HG03139 (cell line): ENCODE measurements at regions not wholly inside any gene's neighbourhood (a gene's known extent, or its start where the extent isn't known, plus 50 kb on each side); places are given as distances from the start of the nearest gene placed in this dataset.
"Not testable (repeated sequence)": the region's sequence is repeated elsewhere in the genome, so short reads cannot be mapped to it uniquely, and the experiment has no call there.

Experiments used
- ATAC-seq: cut with Tn5 transposase; IDR thresholded peaks from one replicate; pipeline ENCODE4 v1.9.1; 2021; ENCODE audit not compliant: unreplicated experiment

DNA sequence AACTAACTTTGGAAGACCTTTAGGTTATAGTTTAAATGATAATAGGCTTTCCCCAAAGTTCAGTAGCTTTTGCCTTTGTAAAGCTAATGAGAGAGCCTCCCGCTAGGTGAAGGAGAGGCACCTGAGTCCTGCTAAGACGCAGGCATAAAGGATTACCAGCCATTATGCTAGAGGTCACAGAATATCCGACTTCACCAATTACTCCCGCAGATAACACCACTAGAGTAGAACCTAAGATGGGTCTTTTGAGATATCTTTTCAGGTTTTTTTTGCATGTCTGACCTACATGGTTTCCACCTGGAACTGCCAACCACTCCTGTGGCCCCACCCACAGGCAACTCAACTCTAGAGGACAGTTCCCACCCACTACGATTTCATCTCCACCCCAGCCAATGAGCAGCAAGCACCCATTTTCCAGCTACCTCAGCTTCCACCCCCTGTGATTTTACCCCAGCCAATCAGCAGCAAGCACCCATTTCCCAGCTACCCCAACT lies 314.3 kb downstream of the BRD1 start:
- no peak for ATAC-seq

DNA sequence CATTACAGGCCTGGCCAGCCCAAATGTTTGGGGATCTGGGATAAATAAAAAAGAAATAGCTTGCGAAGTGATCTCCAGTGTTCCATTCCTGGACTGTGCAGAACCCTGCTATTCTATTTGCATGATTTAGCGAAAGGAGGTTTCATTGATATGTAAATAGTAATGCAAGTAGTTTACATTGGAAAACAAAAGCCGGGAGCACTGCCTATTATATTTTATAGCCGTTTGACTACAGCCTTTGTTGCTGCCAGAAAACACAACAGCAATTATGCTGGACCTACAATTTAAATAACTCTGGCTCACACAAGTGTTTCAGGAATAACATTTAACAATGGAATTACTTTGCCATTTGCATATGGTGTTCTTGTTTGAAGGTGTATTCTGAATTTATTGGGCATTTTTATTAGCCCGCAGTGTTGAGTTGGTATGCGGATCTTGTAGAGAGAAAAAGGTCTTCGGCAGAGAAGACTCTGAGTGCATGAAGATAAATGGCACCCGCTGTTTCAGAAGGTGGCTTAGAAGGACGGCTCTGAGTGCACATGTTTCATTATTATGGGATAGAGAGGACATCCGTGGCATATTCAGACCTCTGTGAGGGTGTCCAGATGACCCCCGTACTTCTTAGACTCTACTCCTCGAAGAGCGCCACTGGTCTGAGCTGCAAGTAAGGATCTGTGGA lies 315.0 kb downstream of the BRD1 start:
- ATAC-seq, result no peak

DNA sequence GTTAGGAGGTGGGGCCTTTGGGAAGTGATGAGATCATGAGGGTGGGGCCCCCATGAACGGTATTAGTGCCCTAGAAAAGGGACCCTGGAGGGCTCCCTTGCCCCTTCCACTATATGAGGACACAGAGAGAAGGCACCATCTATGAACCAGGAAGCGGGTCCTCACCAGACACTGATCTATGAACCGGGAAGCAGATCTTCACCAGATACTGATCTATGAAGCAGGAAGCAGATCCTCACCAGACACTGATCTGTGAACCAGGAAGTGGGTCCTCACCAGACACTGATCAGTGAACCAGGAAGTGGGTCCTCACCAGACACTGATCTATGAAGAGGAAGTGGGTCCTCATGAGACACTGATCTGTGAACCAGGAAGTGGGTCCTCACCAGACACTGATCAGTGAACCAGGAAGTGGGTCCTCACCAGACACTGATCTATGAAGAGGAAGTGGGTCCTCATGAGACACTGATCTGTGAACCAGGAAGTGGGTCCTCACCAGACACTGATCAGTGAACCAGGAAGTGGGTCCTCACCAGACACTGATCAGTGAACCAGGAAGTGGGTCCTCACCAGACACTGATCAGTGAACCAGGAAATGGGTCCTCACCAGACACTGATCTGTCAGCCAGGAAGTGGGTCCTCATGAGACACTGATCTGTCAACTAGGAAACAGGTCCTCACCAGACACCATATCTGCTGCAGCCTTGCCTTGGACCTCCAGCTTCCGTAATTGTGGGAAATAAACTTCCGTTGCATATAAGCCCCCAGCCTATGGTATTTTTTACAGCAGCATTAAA lies 316.1 kb downstream of the BRD1 start:
- not testable (repeated sequence) for ATAC-seq

DNA sequence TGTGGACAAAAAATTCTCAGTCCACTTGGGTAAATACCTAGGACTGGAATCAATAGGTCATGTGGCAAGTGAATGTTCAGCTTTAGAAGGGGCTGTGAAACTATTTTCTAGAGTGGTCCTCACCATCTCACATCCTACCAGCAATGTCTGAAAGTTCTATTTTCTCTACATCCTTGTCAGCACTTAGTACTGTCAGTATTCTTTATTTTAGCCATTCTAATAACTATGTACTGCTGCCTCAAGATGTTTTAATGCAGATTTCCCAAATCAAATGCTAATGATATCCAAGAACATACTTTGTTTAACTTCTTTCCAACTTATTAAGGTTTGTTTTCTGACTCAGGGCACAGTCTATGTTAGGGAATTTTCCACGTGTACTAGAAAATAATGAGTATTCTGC lies 317.0 kb downstream of the BRD1 start:
- no peak for ATAC-seq

DNA sequence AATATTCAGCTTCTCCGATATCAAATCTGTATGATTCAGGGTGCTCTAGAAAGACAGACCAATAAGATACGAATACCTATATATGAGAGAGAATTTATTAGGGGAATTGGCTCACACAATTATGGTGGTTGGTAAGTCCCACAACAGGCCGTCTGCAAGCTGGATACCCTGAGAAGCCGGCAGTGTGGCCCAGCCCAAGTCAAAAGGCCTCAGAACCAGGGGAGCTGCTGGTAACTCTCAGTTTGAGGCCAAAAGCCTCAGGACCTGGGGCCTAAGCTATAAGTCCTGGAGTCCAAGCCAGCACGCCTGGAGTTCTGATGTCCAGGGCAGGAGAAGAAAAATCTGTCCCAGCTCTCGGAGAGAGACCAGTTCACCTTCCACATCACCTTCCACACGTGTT lies 318.7 kb downstream of the BRD1 start:
- no peak for ATAC-seq

DNA sequence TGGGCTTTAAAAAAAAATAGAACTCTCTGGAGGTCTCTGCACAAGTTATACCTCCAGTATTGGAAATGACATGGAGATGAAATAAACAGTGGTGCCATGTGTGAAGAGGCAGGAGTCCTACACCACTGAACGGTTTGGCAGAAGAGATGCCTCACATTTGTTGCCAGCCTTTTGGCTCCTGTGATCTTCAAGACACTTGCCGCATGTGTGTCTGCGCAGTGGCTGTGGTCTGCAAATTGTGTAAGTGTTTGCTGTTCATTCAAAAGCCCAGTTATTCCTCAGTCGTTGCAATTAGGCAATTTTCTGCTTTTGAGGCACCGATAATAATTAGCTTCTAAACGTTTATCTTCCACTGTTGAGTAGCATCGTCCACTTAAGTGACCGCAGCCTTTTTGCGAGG lies 319.1 kb downstream of the BRD1 start:
- no peak for ATAC-seq

DNA sequence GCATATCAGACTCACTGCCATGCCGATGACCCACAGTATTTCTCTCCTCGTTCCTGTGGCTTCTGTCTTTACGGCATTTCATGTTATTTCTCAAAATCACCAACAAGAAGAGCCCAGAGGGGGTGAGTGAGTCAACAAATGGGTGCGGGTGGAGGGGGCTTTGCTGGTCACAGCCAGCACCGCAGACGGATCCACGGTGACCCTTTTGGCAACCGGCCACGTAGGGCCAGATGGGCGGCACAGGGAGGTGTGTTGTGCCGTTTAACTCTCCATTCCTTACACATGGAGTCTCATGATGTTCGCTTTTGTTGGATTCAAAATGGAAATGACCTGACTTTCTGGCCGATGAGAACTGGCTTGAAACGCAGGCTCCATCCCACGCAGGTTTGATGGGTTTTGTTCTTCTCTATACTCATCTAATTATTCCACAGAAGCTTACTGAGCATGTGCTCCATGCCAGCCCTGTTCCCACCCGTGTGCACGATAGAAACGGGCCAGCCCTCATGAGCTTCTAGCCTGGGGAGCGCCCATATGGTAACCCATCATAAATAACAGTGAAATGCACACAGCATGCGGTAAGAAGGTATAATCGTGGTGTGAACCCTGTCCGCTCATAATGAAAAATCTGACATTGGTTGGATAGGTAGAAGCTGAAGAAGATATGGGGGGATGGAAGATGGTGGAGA lies 319.9 kb downstream of the BRD1 start:
- ATAC-seq, result no peak

DNA sequence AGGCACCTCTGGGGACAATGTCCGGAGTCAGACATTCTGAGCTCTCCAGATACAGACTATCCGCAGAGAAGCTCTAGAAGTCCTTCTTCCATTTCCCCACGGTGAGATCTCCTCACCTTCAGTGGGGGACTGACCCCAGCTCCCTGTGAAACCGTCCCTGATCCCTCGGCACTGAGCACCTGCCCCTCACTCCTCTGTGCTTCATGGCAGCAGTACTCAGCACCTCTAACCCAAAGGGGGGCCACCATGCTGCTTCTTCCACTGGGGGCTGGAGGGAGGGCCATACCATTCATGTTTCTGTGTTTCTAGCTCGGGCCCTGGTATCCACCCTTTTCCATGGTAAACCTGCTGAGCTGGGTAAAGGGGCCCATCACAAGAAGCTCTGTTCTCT lies 321.7 kb downstream of the BRD1 start:
- ATAC-seq, result no peak

DNA sequence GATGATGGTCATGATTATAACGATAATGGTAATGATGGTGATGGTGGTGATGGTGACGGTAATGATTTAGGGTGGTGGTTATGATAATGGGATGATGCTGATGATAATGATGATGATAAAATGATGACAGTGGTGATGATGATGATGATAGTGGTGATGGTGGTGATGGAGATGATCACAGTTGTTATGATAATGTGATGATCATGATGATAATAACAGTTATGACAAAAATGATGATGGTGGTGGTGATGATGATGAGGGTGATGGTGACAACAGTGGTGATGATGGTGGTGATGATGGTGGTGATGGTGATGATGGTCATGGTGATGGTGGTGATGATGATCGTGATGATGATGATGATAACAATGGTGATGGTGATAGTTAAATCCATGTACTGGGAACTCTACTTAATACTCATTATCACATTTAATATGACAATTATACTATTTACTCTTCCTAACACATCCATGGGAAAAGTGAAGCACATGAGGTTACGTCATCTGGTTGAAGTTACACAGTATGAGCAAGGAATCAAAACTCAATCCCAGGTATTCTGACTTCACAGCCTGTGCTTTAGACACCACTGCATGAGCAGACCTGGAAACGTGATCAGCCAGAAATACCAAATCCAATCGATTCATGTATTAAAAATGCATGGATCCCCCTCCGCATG lies 322.2 kb downstream of the BRD1 start:
- ATAC-seq, result no peak

DNA sequence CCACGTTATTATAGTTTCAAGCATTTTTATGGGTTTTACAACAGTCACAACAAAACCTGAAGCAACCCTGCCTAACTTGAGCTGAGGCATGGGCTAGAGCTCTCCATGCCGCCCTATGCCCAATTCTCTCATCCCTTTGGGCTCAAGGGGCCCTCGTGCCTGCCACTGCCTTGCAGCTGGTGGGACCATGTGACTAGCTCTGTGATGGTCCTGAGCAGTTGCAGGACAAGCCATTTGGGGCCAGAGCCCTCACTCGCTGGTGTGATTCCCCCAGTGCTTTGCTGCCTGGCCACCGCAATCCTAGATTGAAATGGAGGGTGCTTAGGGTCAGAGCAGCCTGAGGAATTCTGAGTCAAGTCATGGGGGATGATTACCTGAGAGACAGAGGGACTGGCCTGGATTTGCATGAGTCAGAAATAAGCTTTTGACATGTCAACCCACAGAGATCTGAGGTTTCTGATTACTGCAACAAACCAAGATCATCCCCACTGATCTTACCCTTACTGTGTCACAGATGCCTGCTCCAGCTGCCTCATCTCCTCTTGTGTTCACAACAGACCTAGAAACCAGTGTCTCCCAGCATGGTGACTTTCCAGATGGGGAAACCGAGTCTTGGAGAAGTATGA lies 323.7 kb downstream of the BRD1 start:
- no peak for ATAC-seq

DNA sequence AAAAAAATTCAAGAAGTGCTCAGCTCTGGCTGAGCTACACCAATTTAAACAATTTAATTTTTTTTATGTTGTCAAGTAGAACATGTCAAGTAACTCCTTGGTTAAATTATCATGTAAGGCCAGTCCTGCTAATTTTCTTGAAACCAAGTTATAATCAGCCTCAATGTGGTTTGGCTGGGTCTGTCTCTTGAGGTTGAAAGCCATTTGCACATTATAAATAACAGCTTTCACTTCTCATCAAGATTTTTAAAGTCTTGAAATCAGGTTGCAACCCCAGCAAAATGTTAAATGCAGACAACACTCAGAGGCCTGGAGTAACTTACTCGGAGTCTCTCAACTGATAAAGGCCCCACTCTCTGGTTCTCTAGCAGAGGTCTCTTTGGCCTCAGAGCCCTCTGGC lies 324.4 kb downstream of the BRD1 start:
- ATAC-seq, result no peak

DNA sequence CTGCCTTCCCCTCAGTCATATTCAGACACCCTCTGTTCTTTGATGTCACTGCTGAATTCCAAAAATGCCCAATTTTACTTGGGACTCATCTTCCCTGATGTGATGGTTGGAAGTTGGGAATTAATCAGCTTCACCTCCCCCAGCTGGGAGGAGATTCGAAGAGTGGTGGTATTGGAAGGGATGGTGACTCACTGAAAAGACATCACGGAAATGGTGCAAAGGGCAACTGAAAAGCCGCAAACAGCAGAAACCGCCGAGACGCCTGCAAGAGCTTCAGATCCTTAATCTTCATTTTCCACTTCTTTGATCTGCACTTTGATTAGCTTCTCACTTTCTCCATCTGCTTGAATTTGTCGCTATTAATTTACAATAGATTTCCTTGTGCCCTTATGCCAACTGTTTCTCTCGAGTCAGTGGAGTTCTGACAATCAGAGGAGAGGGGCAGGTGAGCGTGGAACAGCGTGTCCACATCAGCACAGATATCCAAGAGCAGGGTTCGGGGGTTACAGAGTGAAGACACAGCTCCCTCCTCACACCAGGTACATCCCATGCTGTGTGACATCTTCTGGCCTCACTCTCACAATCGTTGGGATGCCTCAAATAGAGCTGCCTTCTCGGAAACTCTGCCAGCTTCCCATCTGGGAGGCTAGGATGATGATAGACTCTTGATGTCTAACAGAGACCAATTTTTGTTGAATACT lies 325.4 kb downstream of the BRD1 start:
- ATAC-seq, result no peak

DNA sequence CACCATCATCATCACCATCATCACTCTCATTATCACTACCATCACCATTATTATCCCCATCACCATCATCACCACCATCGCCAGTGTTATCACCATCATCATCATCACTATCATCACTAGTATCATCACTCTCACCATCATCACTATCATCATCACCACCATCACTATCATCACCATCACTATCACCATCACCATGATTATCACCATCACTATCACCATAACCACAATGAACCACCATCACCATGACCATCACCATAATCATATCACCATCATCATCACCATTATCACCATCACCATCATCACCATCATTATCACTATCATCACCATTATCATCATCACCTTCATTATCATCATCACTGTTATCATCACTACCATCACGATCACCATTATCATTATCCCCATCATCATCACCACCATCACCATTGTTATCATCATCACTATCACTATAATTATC lies 326.7 kb downstream of the BRD1 start:
- ATAC-seq, result no peak

DNA sequence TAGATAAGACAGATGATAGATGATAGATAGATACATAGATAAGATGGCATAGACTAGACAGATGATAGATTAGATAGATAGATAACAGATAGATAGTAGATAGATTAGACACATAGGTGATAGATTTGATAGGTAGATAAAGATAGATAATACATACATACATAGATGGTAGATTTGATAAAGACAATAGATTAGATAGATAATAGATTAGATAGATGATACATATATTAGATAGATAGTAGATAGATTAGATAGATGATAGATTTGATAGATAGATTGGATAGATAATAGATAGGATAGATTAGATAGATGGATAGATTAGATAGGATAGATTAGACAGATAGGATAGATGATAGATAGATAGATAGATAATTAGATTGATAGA lies 327.6 kb downstream of the BRD1 start:
- ATAC-seq, result no peak

DNA sequence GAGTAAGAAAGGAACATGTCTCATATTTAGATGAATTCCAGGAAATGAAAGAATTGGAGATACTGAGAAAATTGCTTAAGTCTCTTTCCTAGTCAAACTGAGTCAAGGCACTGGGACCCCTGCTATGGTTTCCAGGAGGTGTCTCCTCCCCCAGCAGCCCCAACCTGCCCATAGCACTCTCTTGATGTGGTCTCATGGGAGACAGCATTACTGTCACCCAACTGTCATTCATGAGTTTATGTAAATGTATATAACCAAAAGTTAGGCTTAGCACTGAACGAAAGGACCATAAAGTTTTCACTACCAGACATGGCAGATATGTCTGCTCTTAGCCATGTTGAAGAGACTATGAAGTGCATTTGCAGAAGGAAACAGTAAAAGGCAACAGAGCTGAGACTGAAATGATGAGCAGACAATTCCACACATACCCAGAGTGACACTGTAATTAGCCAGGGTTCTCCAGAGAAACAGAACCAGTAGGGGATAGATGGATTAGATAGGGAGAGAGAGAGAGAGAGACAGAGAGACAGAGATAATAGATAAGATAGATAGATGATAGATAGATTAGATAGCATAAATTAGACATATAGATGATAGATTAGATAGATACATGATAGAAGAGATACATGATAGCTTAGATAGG lies 328.1 kb downstream of the BRD1 start:
- ATAC-seq, result no peak

DNA sequence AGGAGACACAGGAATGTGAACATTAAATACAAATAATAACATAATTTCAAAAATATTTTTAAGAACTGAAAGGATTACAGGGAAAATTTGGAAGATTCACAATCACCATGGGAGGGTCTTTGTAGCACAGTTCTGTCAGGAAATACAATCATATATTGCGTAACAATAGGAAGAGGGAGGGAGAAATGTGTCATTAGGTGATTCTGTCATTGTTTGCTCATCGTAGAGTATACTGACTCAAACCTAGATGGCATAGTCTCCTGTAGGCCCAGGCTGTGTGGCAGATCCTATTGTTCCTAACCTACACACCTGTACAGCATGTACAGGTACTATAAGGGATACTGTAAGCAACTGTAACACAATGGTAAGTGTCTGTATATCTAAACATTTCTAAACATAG lies 330.4 kb downstream of the BRD1 start:
- ATAC-seq, result no peak

DNA sequence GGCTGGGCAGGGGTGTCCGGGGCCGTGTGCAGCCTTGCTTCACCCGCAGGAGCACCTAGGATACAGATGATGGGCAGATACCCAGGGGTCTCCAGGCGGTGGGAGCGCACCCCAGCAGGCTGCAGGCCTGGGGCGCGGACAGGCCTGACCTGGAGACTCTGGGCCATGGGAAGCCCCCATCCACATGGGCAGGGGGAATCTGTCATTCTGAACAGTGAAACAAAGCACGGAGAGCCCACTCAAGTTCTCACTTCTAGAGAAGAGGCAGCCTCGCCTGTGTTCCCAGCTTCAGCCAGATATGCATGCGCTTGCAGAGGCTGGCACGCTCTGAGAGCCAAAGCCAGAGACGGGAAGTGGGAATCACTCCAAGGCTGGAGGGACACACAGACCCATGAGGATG lies 333.1 kb downstream of the BRD1 start:
- ATAC-seq, result no peak

DNA sequence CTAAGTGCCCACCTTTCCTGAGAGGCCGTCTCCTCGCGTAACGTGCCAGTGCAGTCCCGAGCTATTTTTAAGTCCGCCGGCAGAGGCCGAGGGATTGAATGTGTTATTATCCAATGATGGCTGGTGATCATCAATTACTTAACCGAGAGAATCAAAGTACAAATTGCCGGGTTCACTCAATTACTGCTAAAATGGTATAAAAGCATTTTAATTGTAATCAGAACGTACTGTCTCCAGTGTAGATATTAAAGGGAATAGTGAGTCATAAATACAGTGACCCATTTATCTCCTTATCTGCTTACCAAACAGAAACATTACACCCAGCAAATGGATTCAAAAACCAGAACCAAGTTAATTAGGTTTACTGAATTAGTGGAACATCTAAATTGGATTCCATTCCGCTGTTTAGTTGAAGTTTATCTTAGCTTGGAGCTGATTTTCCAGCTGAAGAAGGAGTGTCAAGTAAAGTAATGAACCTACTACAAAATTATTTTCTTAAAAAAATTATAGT lies 334.9 kb downstream of the BRD1 start:
- no peak for ATAC-seq

DNA sequence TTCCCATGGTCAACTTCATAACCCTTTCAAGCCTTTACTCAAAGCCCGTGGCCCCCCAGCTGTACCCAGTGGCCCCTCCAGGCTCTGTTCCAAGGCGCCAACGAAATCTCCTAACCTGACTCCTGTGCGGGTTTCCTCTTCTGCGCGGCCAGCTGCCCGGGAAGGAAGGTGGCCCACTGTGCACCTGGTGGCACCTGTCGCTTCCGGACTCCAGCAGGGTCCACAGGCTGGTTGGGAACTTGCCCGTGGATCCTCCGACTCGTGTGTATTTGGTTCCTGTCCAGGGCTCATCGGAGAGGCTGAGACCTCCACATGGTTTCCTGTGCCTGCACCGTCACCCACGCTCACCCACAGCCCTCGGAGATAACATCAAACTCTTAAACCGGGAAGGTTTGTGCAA lies 335.4 kb downstream of the BRD1 start:
- no peak for ATAC-seq

DNA sequence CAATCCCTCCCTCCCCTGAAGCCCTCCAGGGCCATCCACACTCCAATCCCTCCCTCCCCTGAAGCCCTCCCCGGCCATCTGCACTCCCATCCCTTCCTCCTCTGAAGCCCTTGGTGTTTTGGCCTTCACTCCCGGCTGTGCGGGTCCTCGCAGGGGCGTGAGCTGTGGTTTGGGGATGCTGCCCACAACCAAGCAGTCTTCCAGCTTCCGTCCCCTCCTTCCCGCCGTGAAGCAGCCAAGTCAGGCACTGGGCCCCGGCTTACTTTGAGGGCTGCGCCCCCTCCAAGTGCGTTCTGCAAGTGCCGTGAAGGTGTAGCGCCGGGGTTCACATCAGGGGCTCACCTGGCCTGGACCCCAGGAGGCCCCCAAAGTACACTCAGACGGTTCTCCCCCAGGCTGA lies 335.9 kb downstream of the BRD1 start:
- ATAC-seq, result no peak
